HG02623 (cell line): ENCODE measurements at regions not wholly inside any gene's neighbourhood (a gene's known extent, or its start where the extent isn't known, plus 50 kb on each side); places are given as distances from the start of the nearest gene placed in this dataset.

Source experiments
- ATAC-seq: cut with Tn5 transposase; IDR thresholded peaks from one replicate; pipeline ENCODE4 v1.9.1; 2021; ENCODE audit warnings: moderate library complexity; ENCODE audit not compliant: unreplicated experiment

DNA sequence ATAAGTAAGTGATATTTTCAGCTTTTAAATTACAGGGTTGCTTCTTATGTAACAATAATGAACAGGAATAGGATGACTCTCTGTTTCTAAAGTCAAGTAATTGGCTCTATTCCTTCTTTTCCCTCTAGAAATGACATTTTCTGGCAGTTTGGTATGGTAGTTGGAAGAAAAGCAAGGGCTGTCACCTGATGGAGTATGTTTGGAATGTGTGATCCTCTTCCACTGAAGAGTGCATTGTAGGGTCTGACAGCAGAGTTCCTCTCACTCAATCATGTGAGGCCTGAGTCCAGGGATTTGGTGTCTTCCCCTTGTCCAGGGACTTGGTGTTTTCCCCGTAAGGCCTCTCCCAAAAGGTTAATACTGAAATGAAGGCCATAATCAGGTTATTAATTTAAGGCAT is 233.8 kb upstream of the FBXL7 start:
- no peak for ATAC-seq

DNA sequence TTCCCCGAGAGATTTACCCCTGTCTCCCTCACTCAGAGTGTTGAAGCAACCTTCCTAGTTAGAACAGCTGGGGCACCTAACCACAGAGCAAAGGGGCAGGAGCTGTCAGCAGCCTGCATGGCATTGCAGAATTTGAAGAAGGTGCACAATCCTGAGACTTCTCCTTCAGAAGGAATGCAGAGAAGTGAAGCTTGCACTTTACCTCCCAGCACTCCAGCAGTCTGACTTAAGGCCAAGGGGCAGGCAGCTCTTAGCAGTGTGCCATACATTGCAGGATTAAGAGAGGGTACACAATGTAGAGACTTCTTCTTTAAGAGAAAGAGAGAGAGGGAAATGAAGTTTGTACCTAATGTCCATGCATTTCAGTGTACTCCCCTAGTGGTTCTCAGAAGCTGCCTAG is 236.0 kb upstream of the FBXL7 start:
- ATAC-seq: no peak

DNA sequence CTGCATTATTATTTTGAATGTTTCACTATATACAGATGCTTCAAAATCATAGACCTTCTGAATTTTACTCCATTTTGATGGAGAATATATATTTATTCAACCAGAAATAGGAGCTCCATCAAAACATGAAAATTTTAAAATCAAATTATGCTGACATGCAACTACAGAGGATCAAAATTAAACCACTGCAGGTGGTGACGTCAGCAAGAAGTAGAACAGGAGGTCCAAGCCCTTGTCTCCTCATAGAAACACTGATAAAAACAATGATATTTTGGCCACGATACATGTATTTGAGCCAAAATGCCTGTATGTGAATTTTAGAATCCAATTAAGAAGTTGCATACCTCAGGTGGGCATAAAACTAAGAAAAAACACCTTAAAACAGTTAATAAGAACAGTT is 236.6 kb upstream of the FBXL7 start:
- no peak for ATAC-seq

DNA sequence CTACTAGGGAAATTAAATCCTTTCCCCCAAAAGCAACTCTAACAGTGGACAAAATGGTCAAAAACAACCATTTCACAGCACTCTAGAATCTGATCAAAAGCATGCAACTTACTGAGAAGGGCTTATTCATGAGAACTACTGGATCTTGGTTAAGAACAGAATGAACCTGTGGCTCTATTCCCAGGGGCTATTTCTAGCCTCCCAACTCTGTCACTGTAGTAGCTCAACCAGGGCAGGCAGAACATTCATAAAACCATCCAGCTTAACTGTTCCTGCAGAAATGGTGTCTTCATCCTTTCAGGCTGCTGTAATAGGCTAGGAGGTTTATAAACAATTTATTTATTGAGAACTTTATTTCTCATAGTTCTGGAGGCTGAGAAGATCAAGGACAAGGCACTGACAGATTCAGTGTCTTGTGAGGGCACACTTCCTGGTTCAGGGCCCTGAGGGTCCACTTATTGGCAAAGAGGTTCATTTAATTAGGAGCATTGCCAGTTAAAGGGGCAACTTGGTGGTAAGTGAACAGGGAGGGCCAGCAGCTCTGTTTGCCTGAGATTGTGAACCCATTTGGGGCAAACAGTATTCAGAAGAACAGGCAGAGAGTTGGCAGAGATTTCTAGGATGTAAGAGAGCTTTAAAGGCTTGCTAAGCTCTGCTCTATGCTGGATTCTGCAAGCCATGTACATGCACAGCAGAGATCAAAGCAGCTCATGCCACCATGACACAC is 238.5 kb upstream of the FBXL7 start:
- no peak for ATAC-seq

DNA sequence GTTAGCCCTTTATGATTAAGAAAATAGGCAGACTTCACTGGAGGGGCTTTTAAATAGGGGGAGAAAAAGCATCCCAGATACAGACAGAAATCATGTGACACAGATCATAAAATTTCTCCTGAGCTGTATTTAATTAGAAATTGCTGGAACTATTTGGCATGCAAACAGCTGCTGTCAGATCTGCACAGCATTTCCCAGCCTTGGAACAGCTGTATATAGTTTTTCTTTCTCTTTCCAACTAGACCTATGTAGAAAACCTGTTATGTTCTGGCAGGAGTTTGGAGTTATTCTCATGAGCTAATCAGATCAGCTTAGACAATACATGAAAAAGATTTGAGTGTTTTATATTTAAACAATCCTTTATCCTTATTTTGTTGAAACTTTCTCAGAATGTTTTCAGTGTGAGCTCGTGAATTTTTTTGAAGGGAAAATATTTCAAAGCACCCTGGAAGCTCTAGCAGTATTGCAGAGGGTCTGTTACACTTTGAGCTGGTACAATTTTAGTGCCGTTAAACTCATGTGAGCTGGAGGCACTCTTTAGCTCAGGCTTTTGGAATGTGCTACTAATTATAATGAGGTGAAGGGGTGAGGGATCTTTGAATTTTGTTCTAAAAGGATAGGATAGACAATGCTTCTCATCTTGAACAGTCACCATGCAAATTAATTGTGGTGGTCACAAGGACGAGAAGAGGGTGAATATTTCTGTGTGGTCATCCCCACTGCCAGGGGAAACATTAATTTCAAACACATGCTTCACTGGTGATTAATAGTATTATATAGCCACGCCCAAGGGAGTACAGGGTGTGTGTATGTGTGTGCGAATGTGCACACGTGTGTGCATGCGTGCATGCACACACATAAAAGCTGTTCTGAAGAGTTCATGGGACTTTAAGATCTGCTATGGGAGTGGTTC is 239.4 kb upstream of the FBXL7 start:
- ATAC-seq: no peak

DNA sequence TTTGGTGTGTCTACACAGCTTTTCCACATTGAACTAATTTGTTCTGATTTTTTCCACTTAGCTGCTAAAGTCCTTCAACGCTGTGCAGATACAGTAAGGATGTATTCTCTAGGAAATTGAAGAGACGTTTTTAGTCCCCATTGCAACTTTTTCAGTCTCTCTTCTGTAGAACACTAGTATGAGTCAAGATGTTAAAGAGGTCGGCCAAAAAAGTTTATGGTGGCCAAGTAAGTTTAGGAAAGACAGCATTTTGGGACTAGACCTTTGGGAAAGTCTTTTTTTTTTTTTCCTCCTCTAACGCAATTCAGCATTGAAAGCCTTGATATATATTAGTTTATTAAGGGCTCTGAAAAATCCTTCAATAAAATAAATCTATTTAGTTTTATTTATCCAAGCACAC is 243.5 kb upstream of the FBXL7 start:
- ATAC-seq: no peak

DNA sequence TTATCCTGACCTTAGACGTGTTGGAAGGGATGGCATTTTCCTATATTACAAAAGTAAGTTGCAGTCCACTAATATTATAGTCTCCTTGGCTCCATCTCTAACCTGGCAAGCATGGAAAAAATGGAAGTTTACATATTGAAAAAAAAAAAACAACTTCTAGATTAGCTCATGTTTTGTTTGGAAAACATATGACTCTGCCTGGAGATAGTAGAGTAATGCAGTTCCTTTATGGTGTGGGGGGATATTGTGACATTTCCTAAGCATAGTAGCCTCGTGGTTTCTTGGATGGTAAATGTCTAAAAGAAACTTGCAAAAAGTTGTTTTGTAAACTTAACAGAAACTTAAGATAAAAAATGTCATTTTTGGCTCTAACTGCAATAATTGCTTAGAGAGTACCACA is 244.4 kb upstream of the FBXL7 start:
- no peak for ATAC-seq

DNA sequence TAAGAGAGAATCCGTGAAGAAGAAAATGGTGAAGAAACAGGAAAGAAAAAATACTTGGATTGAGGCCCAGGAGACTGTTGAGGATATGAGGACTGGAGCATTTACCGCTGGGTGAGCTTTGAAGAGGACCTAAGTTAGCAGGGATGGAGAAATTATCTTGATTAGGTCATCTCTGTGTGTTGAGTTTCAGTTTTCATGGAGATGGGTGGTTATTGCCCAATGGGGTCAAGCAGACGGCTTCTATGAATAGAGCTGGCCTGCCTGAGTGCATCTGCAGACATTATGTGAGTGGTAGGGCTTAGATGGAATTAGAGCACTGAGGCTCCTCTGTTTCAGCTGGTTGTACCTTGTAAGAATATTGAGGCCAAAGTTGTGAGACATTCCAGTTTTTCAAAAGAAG is 245.4 kb upstream of the FBXL7 start:
- ATAC-seq: no peak

DNA sequence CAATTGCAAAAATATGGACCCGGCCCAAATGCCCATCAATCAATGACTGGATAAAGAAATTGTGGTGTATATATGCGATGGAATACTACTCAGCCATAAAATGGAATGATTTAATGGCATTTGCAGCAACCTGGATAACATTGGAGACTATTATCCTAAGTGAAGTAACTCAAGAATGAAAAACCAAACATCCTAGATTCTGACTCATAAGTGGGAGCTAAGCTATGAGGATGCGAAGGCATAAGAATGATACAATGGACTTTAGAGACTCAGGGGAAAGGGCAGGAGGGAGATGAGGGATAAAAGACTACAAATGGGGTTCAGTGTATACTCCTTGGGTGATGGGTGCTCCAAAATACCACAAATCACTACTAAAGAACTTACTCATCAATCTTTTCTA is 247.6 kb upstream of the FBXL7 start:
- ATAC-seq: no peak

DNA sequence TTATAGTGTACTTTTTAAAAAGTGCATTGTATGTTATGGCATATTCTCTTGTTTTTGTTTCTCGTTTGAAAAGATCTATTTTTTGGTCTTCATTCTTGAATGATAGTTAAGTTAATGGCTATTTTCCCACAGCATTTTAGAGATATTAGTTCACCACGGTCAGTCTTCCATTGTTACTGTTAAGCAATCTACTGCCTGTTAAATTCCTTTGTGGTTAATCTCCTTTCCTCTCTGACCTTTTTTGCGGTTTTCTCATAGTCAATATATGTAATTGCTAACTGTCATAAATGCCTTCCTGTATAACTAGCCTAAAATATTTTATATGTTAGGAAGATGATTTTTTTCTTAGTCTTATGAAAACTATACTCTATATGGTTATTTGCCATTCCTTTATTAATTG is 250.8 kb upstream of the FBXL7 start:
- ATAC-seq: no peak

DNA sequence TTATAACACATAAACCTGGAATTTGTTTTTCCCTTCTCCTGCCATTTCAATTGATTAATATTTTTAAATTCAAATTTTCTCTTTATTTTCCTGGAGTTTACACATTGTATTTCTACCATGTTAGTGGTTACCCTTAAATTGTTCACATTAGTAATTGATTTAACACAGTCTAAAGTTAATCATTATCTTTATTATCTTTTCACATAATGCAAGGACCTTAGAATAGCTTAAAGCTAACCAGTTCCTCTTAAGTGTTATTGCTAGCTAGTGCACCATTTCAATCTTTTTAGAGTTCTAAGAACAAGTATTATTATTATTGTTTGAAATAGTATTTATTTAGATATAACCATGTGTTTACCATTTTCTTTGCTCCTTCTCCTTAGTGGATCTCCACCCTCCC is 251.2 kb upstream of the FBXL7 start:
- no peak for ATAC-seq

DNA sequence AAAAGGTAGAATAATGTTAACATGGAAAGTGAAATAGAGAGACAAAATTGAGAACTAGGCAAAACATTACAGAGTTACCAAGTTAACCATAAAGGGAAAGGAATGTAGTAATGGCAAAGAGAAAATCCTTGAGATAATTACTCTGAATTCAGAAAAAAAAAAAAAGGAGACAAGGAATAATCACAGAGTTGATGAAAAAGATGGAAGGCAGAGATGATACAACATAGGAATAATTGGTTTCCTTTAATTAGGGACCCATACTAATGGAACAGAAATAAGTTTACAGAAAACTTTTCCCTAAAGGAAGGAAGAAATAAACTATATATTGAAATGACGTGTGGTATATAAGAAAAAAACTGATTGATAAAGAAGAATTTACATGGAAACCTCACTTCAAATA is 254.1 kb upstream of the FBXL7 start:
- no peak for ATAC-seq

DNA sequence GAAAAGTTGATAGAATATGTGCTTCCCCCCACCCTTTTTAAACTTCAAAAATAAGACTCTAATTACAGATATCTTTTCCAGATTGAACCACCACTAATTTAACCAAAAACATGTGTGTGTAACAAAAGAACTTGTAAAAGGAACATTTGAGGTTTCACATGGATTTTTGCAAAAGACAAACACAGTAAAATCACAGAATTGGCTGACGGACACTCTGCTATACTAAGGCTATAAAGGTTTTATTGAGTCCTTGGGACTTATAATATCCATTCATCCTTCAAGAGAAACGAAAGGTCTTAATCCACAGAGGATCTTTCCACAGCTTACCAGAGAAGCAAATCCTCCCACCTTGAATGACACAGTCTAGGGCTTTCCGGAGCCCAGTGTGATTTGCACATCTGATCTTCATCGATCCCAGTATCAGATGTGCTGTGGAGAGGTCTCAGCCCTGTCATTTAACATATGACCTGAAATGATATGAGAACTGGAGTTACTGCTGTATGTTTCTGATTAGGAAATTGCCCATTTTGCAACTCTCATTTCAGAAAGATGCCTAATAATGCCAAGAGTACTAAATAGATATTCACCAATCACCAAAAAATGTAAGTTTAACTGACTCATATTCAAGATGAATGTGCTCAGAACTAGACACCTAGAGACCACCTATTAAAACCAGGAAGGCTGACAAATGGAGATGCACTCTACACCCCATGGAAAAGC is 256.5 kb upstream of the FBXL7 start:
- no peak for ATAC-seq

DNA sequence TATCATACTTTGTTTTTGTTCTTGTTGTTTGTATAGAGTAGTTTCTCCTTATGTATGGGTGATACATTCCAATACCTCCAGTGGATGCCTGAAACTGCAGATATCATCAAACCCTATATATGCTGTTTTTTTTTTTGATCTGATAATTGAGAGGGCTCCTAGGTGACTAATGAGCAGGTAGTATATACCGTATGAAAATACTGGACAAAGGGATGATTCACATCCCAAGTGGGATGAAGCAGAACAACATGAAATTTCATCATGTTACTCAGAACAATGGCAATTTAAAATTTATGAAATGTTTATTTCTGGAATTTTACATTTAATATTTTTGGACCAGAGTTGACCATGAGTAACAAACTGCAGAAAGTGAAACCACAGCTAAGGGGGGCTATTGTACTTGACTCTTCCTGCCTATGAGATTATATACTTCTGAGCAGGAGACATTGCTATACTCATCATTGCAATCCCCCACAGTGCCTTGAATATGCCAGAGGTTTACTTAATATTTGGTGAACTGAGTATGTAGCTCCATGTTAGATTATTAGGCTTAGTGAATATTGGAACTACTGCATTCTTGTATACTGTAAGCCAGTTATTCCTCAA is 258.7 kb upstream of the FBXL7 start:
- no peak for ATAC-seq

DNA sequence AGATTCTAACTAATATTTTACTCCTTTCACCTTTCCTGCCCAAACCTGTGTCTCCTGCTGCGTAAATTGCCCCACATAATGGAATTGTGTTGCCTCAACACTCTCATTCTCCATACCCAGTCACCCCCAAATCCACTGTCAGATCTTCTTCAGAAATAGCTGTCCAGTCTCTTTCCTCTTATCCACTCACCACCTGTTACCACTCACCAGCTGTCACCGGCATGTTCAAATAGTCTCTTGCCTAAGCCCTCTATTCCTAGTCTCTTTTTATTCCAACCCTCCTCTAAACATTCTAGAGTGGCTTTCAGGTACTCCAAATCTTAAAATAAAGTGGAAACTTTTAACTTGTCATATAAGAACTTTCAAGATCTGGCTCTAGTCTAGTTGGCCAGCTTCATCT is 262.0 kb upstream of the FBXL7 start:
- ATAC-seq: no peak

DNA sequence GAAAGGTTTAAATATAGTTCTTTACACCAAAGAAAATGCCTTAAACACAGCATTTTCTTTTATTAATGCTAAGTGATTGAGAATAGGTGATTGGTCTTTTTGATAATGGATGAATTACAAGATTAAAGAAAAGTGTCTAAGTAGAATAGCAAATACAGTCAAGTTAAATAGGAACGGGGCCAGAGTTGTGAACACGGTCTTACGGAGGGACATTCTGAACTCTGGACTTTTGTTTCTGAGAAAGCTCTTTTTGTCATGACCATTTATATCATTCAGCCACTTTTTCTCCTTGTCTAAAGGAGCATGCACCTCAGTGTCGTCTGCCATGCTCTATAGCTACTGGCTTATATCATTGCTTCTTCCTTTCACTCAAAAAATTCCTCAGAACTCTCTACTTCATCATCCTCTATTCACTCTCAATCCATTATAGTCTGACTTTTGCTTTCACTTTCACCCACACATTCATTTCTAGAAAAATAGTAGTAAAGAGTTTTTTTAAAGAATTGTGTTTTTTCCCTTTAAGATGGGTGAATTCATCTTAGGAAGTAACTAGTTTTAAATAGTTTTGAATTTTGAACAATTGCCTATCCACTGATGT is 263.0 kb upstream of the FBXL7 start:
- ATAC-seq: no peak

DNA sequence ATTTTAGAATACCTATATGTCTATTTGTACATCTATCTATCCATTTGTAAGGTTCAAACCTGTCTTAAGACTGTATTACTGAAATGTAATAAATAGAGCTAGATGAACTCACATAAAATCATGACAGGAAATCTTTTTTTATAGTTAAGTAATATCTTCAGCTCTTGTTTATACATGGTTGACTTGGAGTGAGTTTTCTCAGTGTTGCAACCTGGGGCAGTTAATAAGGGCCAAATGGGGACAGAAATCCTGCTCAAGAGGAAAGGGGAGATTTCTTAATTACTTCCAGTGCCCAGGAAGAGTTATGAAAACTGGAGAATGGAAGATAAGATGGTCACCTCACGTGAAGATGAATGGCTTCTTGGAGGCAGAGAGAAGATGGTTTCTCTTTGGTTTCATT is 265.1 kb upstream of the FBXL7 start:
- no peak for ATAC-seq

DNA sequence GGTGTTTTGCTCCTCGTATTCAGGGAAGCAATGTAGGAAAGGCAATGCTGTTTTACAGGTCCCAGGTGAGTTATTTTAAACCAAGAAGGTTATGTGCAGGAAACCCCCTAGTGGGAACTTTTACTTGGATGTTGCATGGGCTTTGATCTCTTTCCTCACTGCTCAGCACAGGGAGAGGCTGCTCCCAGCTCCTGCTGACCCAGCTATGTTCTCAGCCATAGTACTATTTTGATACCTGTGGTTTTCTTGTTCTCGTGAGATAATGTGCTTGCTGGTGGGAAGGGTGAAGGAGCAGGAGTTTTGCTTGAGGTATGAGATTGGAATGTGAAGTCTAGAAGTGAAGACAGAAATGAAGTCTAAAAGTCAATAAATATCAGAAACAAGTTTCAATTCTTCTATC is 265.6 kb upstream of the FBXL7 start:
- no peak for ATAC-seq

DNA sequence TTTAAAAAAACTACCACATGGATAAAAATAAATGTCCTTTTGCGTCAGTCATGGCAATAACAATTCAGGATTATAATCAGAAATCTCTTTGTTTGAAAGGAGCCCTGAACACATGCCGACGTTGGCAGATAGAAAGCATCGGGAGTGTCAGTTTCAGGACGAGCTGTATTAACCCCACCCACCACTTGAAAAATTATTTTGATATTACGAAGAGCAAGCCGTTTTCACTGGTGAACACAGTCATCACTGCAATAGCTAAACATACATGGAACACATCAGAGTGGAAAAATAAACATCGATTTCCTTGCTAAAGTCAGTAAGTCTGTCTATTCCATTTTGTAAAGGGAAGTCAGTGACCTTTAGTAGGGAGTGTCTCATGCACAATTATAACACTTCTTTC is 266.4 kb upstream of the FBXL7 start:
- no peak for ATAC-seq

DNA sequence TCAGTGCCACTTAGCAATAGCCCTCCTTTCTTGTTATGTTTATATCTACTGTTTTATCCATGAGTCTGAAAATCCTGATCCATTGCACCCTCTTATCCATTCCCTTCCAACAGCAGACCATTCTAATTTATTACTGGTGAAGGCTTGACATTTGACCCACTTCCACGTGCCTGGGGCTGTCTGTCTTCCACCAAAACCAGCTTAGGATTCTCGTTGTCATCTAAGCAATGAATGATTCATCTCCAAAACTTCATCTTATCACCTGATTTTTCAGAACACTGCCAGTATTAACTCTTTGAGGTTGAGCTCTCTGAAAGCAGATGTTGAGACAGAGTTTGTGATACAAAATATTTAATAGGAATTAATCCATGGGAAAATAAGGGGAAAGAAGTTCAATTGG is 277.8 kb upstream of the FBXL7 start:
- ATAC-seq: no peak

DNA sequence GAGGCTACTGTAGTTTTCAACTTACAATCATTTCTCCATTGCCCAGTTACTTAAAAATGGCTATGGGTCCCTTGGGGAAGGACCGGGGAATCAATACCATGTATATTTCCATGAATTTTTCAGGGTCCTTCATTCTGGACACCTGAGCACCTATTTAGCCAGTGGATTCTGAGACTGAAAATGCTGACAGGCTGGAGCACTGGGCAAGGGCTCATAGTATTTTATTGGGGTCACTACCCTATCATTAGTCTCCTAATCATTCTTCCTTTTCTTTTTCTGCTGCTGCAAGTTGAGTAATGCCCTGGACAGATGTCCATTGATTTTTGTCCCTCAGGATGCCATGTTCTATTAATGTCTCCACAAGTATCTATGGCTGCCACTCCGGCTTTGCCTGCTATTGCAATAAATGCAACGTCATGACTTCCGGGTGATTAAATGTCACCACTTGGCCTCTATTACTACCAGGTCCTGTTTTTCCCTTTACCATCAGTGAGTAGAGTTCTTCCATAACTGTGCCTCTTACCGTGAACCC is 279.3 kb upstream of the FBXL7 start:
- no peak for ATAC-seq
